ENCODE measurements at regions not wholly inside any gene's neighbourhood (a gene's known extent, or its start where the extent isn't known, plus 50 kb on each side); places are given as distances from the start of the nearest gene placed in this dataset.

- TF ChIP-seq ZNF121 (CRISPR knock-in tag; IDR thresholded peaks at IDR 0.05) (no peak), CTCF (IDR thresholded peaks at IDR 0.05) (no peak), TEAD4 (CRISPR knock-in tag; IDR thresholded peaks at IDR 0.05) (no peak), TCF7 (CRISPR knock-in tag; IDR thresholded peaks at IDR 0.05; ENCODE audit: low read depth) (no peak), RELA (CRISPR knock-in tag; IDR thresholded peaks at IDR 0.05; ENCODE audit: borderline replicate concordance) (no peak), ZNF423 (CRISPR knock-in tag; IDR thresholded peaks at IDR 0.05) (no peak), EMX1 (CRISPR knock-in tag; IDR thresholded peaks at IDR 0.05) (no peak), E2F5 (CRISPR knock-in tag; IDR thresholded peaks at IDR 0.05) (no peak), ELF4 (CRISPR knock-in tag; IDR thresholded peaks at IDR 0.05; ENCODE audit: low read depth) (no peak)
Measured at GRCh38 chr10:6718550-6718949, 138.5 kb upstream of the PRKCQ start.
